Neural cell (in vitro differentiated cells): ENCODE measurements at regions not wholly inside any gene's neighbourhood (a gene's known extent, or its start where the extent isn't known, plus 50 kb on each side); places are given as distances from the start of the nearest gene placed in this dataset.
A peak's percentile ranks its signal among the peaks of the same experiment; 100 is the strongest.

Experiments used
- H2AFZ ChIP-seq: fragments of 200-600, 300-800 bp; sonication (generic), shearing (Covaris generic); 2 replicates; pipeline ENCODE4 v1.6.0; 2014; ENCODE audit warnings: low read depth, mild to moderate bottlenecking, antibody characterized with exemption, low read length, moderate library complexity
- H3F3A ChIP-seq: fragments of 200-600 bp; shearing (Covaris generic); 2 replicates; pipeline ENCODE4 v1.6.1; 2016; ENCODE audit warnings: mild to moderate bottlenecking, moderate library complexity, mixed read lengths, antibody characterized with exemption, low read length; ENCODE audit not compliant: insufficient read depth, poor library complexity, severe bottlenecking
- H3K27ac ChIP-seq: fragments of 200-600, 300-800 bp; sonication (generic), shearing (Covaris generic); 2 replicates; pipeline ENCODE4 v1.5.1; 2014; ENCODE audit warnings: mild to moderate bottlenecking, low read length, moderate library complexity
- H3K27me3 ChIP-seq: fragments of 300-800, 200-600 bp; sonication (generic), shearing (Covaris generic); 2 replicates; pipeline ENCODE4 v1.6.0; 2014; ENCODE audit warnings: mild to moderate bottlenecking, low read depth, low read length, moderate library complexity; ENCODE audit not compliant: insufficient read depth
- H3K36me3 ChIP-seq: fragments of 300-800, 200-600 bp; sonication (generic), shearing (Covaris generic); 2 replicates; pipeline ENCODE4 v1.5.1; 2014; ENCODE audit warnings: mild to moderate bottlenecking, antibody characterized with exemption, low read length, moderate library complexity; ENCODE audit not compliant: insufficient read depth
- H3K4me2 ChIP-seq: fragments of 300-800, 200-600 bp; sonication (generic), shearing (Covaris generic); 2 replicates; pipeline ENCODE4 v1.6.0; 2014; ENCODE audit warnings: mild to moderate bottlenecking, low read length
- H3K4me3 ChIP-seq: fragments of 300-800, 200-600 bp; sonication (generic), shearing (Covaris generic); 2 replicates; pipeline ENCODE4 v1.5.1; 2014; ENCODE audit warnings: mild to moderate bottlenecking, low read length, moderate library complexity
- H3K79me2 ChIP-seq: fragments of 200-600 bp; shearing (Covaris generic); replicated peaks from 2 replicates; pipeline ENCODE4 v1.6.0; 2014; ENCODE audit warnings: mild to moderate bottlenecking, low read length, moderate library complexity; ENCODE audit not compliant: insufficient read depth
- H3K9ac ChIP-seq: fragments of 300-800, 200-600 bp; sonication (generic), shearing (Covaris generic); 2 replicates; pipeline ENCODE4 v1.6.1; 2016; ENCODE audit warnings: mild to moderate bottlenecking, low read length, mixed read lengths
- H3K9me2 ChIP-seq: fragments of 200-600 bp; shearing (Covaris generic); 2 replicates; pipeline ENCODE4 v1.6.1; 2016; ENCODE audit warnings: mild to moderate bottlenecking, low read length, mixed read lengths; ENCODE audit not compliant: insufficient read depth
- H3K9me3 ChIP-seq: fragments of 200-600, 300-800 bp; sonication (generic), shearing (Covaris generic); 2 replicates; pipeline ENCODE4 v1.6.1; 2016; ENCODE audit warnings: mild to moderate bottlenecking, mixed run types, low read length, moderate library complexity, mixed read lengths
- H4K20me1 ChIP-seq: fragments of 200-600 bp; shearing (Covaris generic); 2 replicates; pipeline ENCODE4 v1.6.1; 2016; ENCODE audit warnings: mild to moderate bottlenecking, mixed run types; ENCODE audit not compliant: insufficient read depth
- EP300 ChIP-seq: fragments of 450-650 bp; conservative IDR thresholded peaks from 2 replicates; pipeline ENCODE4 v1.6.1; 2014; ENCODE audit warnings: antibody characterized with exemption, mild to moderate bottlenecking, moderate library complexity; ENCODE audit not compliant: poor library complexity, severe bottlenecking
- EZH2 ChIP-seq: fragments of 200-600, 300-800 bp; shearing (Covaris generic), sonication (generic); IDR thresholded peaks from 2 replicates; pipeline ENCODE4 v1.6.1; 2014; ENCODE audit warnings: antibody characterized with exemption, low read length, borderline replicate concordance, mild to moderate bottlenecking; ENCODE audit not compliant: insufficient read depth, poor library complexity, severe bottlenecking
- MXI1 ChIP-seq: fragments of 450-650 bp; conservative IDR thresholded peaks from 2 replicates; pipeline ENCODE4 v1.6.1; 2014; ENCODE audit warnings: antibody characterized with exemption, mild to moderate bottlenecking; ENCODE audit not compliant: poor library complexity, severe bottlenecking
- POLR2AphosphoS5 ChIP-seq: IDR thresholded peaks from 2 replicates; pipeline ENCODE4 v1.6.1; 2012
- RAD21 ChIP-seq: fragments of 450-650 bp; conservative IDR thresholded peaks from 2 replicates; pipeline ENCODE4 v1.6.1; 2014; ENCODE audit warnings: antibody characterized with exemption, mild to moderate bottlenecking, moderate library complexity
- SMC3 ChIP-seq: fragments of 450-650 bp; conservative IDR thresholded peaks from 2 replicates; pipeline ENCODE4 v1.6.1; 2014; ENCODE audit warnings: antibody characterized with exemption, mild to moderate bottlenecking, moderate library complexity; ENCODE audit not compliant: poor library complexity
- TAF1 ChIP-seq: IDR thresholded peaks from 2 replicates; pipeline ENCODE4 v1.6.1; 2012; ENCODE audit warnings: low read depth
- TF ChIP-seq, protein P1 (sequence below): IDR thresholded peaks from 2 replicates; pipeline ENCODE4 v1.6.1; 2012; ENCODE audit warnings: borderline replicate concordance
- TF ChIP-seq, protein P2 (sequence below): fragments of 450-650 bp; IDR thresholded peaks from 2 replicates; pipeline ENCODE4 v1.5.1; 2014; ENCODE audit warnings: antibody characterized with exemption, mild to moderate bottlenecking, moderate library complexity; ENCODE audit not compliant: poor library complexity, severe bottlenecking

DNA sequence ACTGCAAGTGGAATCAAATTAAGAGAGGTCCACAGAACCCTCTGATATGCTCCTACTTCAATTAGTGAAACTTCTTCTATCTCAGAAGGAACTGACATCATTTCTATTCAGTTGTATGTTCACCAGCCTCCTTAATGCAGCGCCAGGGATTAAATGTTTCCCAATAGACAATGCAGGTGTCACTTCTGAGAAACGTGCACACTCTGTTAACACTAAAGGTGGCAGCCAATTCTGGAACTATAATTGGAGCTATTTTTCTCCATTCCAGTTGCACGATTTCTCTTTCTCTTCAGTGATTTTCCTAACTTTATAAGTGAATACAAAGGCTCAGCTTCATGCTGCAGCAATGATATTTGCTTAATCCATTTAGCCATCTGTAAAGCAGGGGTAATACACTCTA, 821.9 kb downstream of the TDRD15 start:
- H3K27me3 ChIP-seq: no peaks in the 10 kb centered on the region
- peak overlapping the region; percentile 90 for H3K27ac ChIP-seq
- peak overlapping the region; percentile 37 for H3K4me2 ChIP-seq
- no peaks in the 10 kb centered on the region for H3K79me2 ChIP-seq
- peak overlapping the region; percentile 47 for H3K9ac ChIP-seq
- H3K4me3 ChIP-seq: peak overlapping the region; percentile 5
- H4K20me1 ChIP-seq: no peaks in the 10 kb centered on the region
- H3K9me3 ChIP-seq: no peaks in the 10 kb centered on the region
- H2AFZ ChIP-seq: no peak overlapping the region
- TF ChIP-seq, protein P1, sequence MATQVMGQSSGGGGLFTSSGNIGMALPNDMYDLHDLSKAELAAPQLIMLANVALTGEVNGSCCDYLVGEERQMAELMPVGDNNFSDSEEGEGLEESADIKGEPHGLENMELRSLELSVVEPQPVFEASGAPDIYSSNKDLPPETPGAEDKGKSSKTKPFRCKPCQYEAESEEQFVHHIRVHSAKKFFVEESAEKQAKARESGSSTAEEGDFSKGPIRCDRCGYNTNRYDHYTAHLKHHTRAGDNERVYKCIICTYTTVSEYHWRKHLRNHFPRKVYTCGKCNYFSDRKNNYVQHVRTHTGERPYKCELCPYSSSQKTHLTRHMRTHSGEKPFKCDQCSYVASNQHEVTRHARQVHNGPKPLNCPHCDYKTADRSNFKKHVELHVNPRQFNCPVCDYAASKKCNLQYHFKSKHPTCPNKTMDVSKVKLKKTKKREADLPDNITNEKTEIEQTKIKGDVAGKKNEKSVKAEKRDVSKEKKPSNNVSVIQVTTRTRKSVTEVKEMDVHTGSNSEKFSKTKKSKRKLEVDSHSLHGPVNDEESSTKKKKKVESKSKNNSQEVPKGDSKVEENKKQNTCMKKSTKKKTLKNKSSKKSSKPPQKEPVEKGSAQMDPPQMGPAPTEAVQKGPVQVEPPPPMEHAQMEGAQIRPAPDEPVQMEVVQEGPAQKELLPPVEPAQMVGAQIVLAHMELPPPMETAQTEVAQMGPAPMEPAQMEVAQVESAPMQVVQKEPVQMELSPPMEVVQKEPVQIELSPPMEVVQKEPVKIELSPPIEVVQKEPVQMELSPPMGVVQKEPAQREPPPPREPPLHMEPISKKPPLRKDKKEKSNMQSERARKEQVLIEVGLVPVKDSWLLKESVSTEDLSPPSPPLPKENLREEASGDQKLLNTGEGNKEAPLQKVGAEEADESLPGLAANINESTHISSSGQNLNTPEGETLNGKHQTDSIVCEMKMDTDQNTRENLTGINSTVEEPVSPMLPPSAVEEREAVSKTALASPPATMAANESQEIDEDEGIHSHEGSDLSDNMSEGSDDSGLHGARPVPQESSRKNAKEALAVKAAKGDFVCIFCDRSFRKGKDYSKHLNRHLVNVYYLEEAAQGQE: peak; percentile 29
- TF ChIP-seq POLR2AphosphoS5 (peak; percentile 33), RAD21 (peak; percentile 36), EP300 (peak; percentile 81), EZH2 (no peak), MXI1 (no peak)
- TF ChIP-seq, protein P2, sequence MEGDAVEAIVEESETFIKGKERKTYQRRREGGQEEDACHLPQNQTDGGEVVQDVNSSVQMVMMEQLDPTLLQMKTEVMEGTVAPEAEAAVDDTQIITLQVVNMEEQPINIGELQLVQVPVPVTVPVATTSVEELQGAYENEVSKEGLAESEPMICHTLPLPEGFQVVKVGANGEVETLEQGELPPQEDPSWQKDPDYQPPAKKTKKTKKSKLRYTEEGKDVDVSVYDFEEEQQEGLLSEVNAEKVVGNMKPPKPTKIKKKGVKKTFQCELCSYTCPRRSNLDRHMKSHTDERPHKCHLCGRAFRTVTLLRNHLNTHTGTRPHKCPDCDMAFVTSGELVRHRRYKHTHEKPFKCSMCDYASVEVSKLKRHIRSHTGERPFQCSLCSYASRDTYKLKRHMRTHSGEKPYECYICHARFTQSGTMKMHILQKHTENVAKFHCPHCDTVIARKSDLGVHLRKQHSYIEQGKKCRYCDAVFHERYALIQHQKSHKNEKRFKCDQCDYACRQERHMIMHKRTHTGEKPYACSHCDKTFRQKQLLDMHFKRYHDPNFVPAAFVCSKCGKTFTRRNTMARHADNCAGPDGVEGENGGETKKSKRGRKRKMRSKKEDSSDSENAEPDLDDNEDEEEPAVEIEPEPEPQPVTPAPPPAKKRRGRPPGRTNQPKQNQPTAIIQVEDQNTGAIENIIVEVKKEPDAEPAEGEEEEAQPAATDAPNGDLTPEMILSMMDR: no peak
- H3K9me2 ChIP-seq: no peaks in the 10 kb centered on the region
- no peaks in the 10 kb centered on the region for H3F3A ChIP-seq
- no peaks in the 10 kb centered on the region for H3K36me3 ChIP-seq

DNA sequence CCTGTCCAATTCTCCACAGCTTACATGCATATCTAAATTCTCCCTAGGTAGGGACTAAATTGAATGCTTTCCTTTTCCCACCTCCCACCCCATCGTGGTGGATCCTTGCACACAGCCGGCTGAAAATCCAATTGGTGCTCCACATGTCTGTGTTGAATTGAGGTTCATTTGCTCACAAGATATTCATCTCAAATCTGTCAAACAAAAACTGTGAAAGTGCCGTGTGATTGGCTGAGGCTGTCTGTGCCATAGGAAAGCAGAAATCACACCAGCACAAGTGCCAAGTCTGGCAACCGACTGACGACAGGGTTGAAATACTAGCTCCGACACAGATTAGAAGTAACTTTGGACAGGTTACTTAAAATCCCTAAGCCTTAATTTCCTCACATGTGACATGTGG, 823.3 kb downstream of the TDRD15 start:
- Histone ChIP-seq H3K4me3 (no peak overlapping the region), H3K27ac (peak overlapping the region; percentile 90), H3K27me3 (no peaks in the 10 kb centered on the region), H4K20me1 (no peaks in the 10 kb centered on the region), H3K9me3 (no peaks in the 10 kb centered on the region), H3K79me2 (no peaks in the 10 kb centered on the region), H3K36me3 (no peaks in the 10 kb centered on the region), H3F3A (no peaks in the 10 kb centered on the region), H2AFZ (no peak overlapping the region), H3K9me2 (no peaks in the 10 kb centered on the region), H3K9ac (no peak overlapping the region), H3K4me2 (no peak overlapping the region)
- TF ChIP-seq EP300: no peak
- TF ChIP-seq MXI1: no peak
- TF ChIP-seq RAD21: no peak
- TF ChIP-seq POLR2AphosphoS5: no peak
- TF ChIP-seq, protein P2: no peak
- TF ChIP-seq TAF1: no peak
- TF ChIP-seq SMC3: no peak
- no peak for TF ChIP-seq EZH2
- TF ChIP-seq, protein P1: no peak
